Fibroblast of lung (primary cell): ENCODE measurements at regions not wholly inside any gene's neighbourhood (a gene's known extent, or its start where the extent isn't known, plus 50 kb on each side); places are given as distances from the start of the nearest gene placed in this dataset.

Source experiments
- DNase-seq, 2 donors: peaks; one replicate each; pipeline versions ENCODE4 v3.0.0 to v3.0.0-alpha.2; 2010; ENCODE audit warnings: low read depth in 2 of 2
- H2AFZ ChIP-seq: 2 replicates; pipeline ENCODE4 v1.5.1; 2012; ENCODE audit warnings: low read length, control low read depth, inconsistent platforms
- H3K27ac ChIP-seq: 2 replicates; pipeline ENCODE4 v1.5.1; 2011; ENCODE audit warnings: low read length, control low read depth; ENCODE audit not compliant: insufficient read depth
- H3K27me3 ChIP-seq: 2 replicates; pipeline ENCODE4 v1.5.1; 2011; ENCODE audit warnings: mild to moderate bottlenecking, low read length; ENCODE audit not compliant: control insufficient read depth, insufficient read depth
- H3K36me3 ChIP-seq: 2 replicates; pipeline ENCODE4 v1.5.1; 2011; ENCODE audit warnings: low read length; ENCODE audit not compliant: control insufficient read depth, insufficient read depth
- H3K4me1 ChIP-seq: 2 replicates; pipeline ENCODE4 v1.5.1; 2011; ENCODE audit warnings: low read length; ENCODE audit not compliant: control insufficient read depth, insufficient read depth; ENCODE audit errors: extremely low read depth
- H3K4me2 ChIP-seq: 2 replicates; pipeline ENCODE4 v1.5.1; 2011; ENCODE audit warnings: low read length, control low read depth; ENCODE audit not compliant: insufficient read depth; ENCODE audit errors: extremely low read depth
- H3K4me3 ChIP-seq, 4 experiments: fragments of 200-600 bp in 1 of 4; sonication (generic) in 1 of 4; replicated peaks in 1 of 4; 2 replicates each; pipeline ENCODE4 v1.5.1; 2011 to 2016; ENCODE audit warnings: low read length in 4 of 4, low read depth in 3 of 4, mild to moderate bottlenecking in 3 of 4, control low read depth in 2 of 4, inconsistent platforms in 1 of 4, mixed read lengths in 1 of 4; ENCODE audit not compliant: insufficient read depth in 1 of 4; ENCODE audit errors: control extremely low read depth in 1 of 4
- H3K79me2 ChIP-seq: 2 replicates; pipeline ENCODE4 v1.5.1; 2012; ENCODE audit warnings: mild to moderate bottlenecking, low read length, inconsistent platforms; ENCODE audit not compliant: control insufficient read depth, insufficient read depth
- H3K9ac ChIP-seq: 2 replicates; pipeline ENCODE4 v1.5.1; 2011; ENCODE audit warnings: mild to moderate bottlenecking, low read length, control low read depth; ENCODE audit not compliant: insufficient read depth
- H3K9me3 ChIP-seq: 2 replicates; pipeline ENCODE4 v1.5.1; 2012; ENCODE audit warnings: low read depth, low read length; ENCODE audit not compliant: control insufficient read depth, insufficient read depth
- H4K20me1 ChIP-seq: 2 replicates; pipeline ENCODE4 v1.5.1; 2011; ENCODE audit warnings: low read length; ENCODE audit not compliant: control insufficient read depth, insufficient read depth; ENCODE audit errors: extremely low read depth
- CTCF ChIP-seq, 2 donors: IDR thresholded peaks in 1 of 2; conservative IDR thresholded peaks in 1 of 2; 1 replicate in 1 of 2; 2 replicates in 1 of 2; pipeline ENCODE4 v1.5.1; 2011 to 2012; ENCODE audit warnings: low read length in 2 of 2, control low read depth in 1 of 2, inconsistent platforms in 1 of 2, low read depth in 1 of 2, mild to moderate bottlenecking in 1 of 2
- EZH2 ChIP-seq: IDR thresholded peaks from 2 replicates; pipeline ENCODE4 v1.5.1; 2012; ENCODE audit warnings: low read length, control low read depth, mild to moderate bottlenecking; ENCODE audit errors: missing control alignments

DNA sequence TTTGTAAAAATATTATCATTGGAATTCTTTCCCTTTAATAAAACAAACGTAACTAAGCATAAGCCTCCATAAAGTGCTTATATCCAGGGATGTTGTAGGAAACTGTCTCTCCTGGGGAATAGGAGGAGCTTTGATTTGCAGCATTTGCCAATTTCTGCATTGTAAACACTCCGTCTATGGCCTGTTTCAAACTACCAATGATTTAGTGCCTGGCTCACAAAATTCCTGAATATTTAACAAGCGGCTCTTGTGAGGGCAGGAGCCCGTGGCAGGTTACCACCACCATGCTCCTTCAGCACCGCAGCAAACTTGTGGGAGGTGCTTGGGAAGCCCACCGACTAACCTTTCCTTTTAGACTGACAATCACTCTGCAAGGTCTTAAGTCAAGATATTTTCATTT lies 520.3 kb downstream of the SOX11 start:
- no peaks in the 10 kb centered on the region for H3K9me3 ChIP-seq

DNA sequence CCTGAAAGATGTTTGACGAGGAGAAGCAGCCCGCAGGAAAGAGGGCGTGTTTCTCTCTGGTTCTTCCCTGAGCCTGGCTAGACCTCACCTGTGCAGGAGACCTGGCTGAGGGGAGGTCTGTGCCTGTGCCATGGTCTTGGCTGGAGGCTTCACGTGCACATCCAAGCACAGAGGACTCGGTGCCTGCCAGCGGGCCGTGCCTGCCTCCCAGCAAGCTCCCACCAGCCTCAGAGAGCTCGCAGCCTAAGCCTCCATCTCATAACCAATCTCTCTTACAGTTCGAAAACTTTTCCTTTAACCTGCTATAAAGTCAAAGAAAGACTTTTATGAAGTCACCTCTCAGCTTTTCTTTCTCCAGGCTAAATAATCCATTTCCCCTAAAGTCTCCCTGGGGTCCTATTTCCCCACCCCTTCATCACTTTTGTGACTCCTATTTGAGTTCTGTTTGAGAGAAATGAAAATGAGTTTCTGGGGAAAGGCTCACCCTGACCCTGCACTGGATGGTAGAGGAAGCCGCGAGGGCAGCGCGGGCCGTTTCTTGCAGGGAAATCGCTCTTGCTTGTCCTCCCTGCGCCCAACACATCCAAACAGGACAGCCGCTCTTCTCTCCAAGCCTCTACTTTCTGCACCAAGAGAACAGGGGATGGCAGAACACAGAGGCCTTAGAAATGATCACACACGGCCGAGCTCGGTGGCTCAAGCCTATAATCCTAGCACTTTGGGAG lies 521.0 kb downstream of the SOX11 start:
- no peak overlapping the region for H2AFZ ChIP-seq
- no peak for TF ChIP-seq EZH2
- no peak for TF ChIP-seq CTCF (conservative IDR thresholded peaks at IDR 0.05 in 1 of 2, IDR thresholded peaks at IDR 0.05 in 1 of 2; ENCODE audit: low read depth in 1 of 2, low read length in 2 of 2)

More for the DNA sequence above, 520.3 kb downstream of the SOX11 start:
- no peak for DNase-seq
- Histone ChIP-seq H3K27ac (no peak overlapping the region), H3K79me2 (no peaks in the 10 kb centered on the region), H3K27me3 (no peaks in the 10 kb centered on the region), H3K4me1 (no peaks in the 10 kb centered on the region), H3K36me3 (no peaks in the 10 kb centered on the region), H4K20me1 (no peaks in the 10 kb centered on the region), H3K4me3 (no peak overlapping the region), H3K9ac (no peak overlapping the region), H3K4me2 (no peak overlapping the region), H2AFZ (no peak overlapping the region)
- TF ChIP-seq CTCF (conservative IDR thresholded peaks at IDR 0.05 in 1 of 2, IDR thresholded peaks at IDR 0.05 in 1 of 2; ENCODE audit: low read depth in 1 of 2, low read length in 2 of 2): no peak
- TF ChIP-seq EZH2: no peak

DNA sequence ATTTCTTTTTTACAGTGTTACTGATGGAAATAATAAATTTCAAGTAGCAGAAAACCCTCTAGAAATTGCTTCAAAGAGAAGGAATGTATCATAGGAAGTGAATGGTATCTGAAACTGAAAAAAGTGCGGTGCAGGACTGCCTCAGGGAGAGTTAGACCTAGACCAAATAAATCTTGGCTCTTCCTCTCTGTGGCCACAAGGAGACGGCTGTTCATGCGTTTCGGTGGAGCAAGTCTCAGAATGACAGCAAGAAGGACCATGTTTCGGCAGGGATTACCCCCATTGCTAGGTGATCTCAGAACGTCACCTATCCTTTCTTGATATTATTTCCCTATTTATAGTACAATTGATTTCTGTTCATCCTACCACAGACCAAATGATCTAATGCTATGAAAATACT lies 522.3 kb downstream of the SOX11 start:
- Histone ChIP-seq H3K9ac (no peak overlapping the region), H3K79me2 (no peaks in the 10 kb centered on the region), H3K4me1 (no peaks in the 10 kb centered on the region), H3K36me3 (no peaks in the 10 kb centered on the region), H2AFZ (no peak overlapping the region), H3K27ac (no peak overlapping the region), H3K4me3 (no peak overlapping the region), H3K4me2 (no peak overlapping the region), H3K9me3 (no peaks in the 10 kb centered on the region), H4K20me1 (no peaks in the 10 kb centered on the region), H3K27me3 (no peaks in the 10 kb centered on the region)
- DNase-seq: no peak
- TF ChIP-seq EZH2: no peak
- TF ChIP-seq CTCF (conservative IDR thresholded peaks at IDR 0.05 in 1 of 2, IDR thresholded peaks at IDR 0.05 in 1 of 2; ENCODE audit: low read depth in 1 of 2, low read length in 2 of 2): no peak

More for the DNA sequence above, 521.0 kb downstream of the SOX11 start:
- Histone ChIP-seq H3K4me2 (no peak overlapping the region), H3K27me3 (no peaks in the 10 kb centered on the region), H3K9me3 (no peaks in the 10 kb centered on the region), H3K36me3 (no peaks in the 10 kb centered on the region), H3K79me2 (no peaks in the 10 kb centered on the region), H3K27ac (no peak overlapping the region), H3K4me3 (no peak overlapping the region), H3K9ac (no peak overlapping the region), H3K4me1 (no peaks in the 10 kb centered on the region), H4K20me1 (no peaks in the 10 kb centered on the region)
- DNase-seq: no peak
